ELR (cell line): ENCODE measurements at regions not wholly inside any gene's neighbourhood (a gene's known extent, or its start where the extent isn't known, plus 50 kb on each side); places are given as distances from the start of the nearest gene placed in this dataset.
"Not testable (repeated sequence)": the region's sequence is repeated elsewhere in the genome, so short reads cannot be mapped to it uniquely, and the experiment has no call there.

Source experiments
- DNase-seq: peaks from one replicate; pipeline ENCODE4 v3.0.0-alpha.2; 2015; ENCODE audit warnings: low read depth

DNA sequence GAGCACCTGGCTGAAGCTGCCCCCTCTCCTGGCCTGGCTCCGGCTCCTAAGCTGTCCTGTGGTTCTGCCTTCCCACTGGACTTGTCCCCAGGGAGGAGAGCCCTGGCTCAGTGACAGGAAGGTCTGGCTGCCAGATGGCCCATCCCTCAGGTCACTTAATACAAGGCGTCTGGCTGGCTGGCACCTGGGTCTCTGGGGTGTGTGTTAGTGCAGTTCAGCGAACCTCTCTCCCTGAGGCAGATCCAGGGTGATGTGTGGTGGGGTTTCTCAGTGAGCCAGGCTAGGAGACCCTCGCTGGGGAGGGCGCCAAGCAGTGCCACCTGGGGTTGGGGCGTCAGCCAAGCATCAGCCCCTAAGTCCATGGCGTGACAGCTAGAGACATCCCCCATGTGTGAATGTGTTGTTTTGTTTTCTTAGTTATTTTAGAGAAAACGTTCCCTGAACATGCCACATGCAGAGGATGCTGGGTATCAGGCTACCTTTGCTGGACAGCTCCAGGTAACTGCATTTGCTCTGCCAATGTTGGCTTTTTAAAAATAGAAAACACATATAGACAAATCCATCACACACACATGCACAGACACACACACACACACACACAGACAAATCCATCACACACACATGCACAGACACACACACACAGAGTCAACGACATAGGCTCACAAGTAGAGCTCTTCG lies 56.4 kb upstream of the LRPAP1 start:
- not testable (repeated sequence) for DNase-seq

DNA sequence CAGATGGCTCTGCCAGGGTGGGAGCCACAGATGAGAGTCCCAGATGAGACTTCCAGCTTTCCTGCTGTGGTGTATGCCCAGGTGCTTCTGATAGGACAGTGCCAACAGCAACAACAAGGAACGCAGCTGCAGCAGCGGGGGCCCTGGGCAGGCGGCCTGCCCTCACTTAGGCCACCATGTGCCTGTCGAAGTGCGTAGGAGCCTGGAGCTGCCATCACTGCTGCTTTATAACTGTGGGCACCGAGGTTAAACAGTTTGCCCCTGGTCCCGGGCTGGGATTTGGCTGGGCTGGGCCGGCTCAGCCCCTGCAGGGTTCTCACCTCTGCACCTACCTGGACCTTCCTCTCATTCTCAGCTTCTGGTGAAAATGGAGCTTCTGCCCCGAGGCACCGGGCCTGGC lies 54.4 kb upstream of the LRPAP1 start:
- DNase-seq: not testable (repeated sequence)

DNA sequence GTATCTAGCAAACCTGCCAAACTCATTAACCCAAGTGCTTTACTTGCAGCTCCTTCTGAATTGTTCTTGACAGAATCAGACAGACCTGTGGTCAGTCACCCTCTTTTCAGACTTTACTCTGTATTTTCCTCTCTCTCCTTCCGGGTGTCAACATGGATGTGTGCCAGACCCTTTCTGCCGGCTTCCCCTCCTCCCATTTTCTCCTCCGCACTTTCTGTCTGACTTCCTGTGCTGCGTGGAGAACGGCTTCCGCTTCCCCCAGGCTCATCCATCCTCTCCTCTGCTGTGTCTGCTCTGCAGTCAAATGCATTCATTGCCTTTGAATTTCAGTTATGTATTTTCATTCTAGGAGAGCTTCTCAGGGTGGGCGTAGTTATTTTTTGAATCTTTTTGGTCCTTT lies 53.3 kb upstream of the LRPAP1 start:
- not testable (repeated sequence) for DNase-seq

DNA sequence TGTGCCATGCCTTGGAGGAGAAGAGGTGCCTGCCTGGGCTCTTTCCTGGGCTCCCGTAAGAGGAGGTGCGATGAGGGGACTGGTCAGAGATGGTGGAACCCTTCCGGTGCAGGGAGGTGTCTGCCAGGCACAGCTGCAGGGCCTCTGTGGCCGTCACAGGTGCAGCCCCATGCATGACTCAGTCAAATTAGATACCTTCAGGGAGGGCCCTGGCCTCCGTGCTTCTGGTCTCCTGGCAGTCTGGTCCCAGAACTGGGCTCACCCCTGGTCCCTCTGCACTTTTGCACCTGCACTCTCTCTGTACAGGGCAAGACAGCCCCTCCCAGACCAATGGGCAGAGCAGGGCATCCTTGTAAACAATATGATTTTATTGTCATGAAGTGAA lies 49.9 kb upstream of the LRPAP1 start:
- DNase-seq: no peak
